Stomach (tissue), 4 donors: ENCODE measurements at regions not wholly inside any gene's neighbourhood (a gene's known extent, or its start where the extent isn't known, plus 50 kb on each side); places are given as distances from the start of the nearest gene placed in this dataset.

Experiments used
- EP300 ChIP-seq: sonication (generic); formaldehyde crosslinking; IDR thresholded peaks from one replicate; pipeline ENCODE4 v1.6.1; 2017; ENCODE audit warnings: antibody characterized with exemption
- POLR2A ChIP-seq, 4 donors: fragments of 450-650 bp; IDR thresholded peaks; one replicate each; pipeline ENCODE4 v1.6.1; 2016; ENCODE audit warnings: antibody characterized with exemption in 4 of 4, control low read depth in 2 of 4, mild to moderate bottlenecking in 1 of 4, moderate library complexity in 1 of 4
- POLR2AphosphoS5 ChIP-seq, 3 donors: sonication (generic); formaldehyde crosslinking; IDR thresholded peaks; one replicate each; pipeline ENCODE4 v1.6.1; 2016; ENCODE audit warnings: antibody characterized with exemption in 3 of 3
- TF ChIP-seq, protein P1 (sequence below), 7 experiments: fragments of 450-650 bp in 4 of 7; fragments of 200-600 bp in 3 of 7; sonication (generic) in 3 of 7; IDR thresholded peaks; one replicate each; pipeline ENCODE4 v1.5.1; 2016 to 2019; ENCODE audit warnings: antibody characterized with exemption in 7 of 7, control low read depth in 2 of 7, mild to moderate bottlenecking in 1 of 7

DNA sequence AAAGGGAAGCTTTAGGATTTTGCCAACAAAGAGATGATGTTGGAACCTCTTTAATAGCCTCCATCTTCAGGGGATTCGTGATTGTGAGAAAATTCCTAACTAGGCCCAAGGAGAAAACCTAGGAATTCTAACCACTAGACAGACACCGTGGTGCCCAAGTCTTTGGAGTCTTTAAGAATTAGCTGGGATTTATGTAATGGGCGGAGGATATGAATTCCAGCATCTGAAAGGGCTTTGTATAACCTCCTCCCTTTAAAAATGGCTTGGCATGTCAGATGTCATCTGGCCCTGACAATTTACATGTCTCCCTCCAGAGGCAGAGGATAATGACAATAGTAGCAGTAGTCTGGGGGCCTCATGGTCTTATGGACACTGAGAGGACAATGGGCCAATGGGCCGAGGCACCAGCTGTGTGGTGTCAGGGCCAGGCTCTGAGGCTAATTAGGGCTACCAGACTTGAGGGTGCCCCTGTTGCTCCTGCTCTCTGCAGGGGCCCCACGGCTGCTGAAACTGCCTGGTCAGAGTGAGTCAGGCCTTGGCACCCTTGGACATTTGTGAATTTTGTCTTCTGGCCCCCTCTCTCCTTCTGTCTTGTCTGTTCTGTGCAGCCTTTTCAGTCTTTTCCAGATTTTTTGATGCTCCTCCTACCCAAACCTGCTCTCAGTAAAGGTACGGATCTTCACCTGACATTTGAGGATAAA, 113.9 kb downstream of the EDN1 start:
- TF ChIP-seq, protein P1, sequence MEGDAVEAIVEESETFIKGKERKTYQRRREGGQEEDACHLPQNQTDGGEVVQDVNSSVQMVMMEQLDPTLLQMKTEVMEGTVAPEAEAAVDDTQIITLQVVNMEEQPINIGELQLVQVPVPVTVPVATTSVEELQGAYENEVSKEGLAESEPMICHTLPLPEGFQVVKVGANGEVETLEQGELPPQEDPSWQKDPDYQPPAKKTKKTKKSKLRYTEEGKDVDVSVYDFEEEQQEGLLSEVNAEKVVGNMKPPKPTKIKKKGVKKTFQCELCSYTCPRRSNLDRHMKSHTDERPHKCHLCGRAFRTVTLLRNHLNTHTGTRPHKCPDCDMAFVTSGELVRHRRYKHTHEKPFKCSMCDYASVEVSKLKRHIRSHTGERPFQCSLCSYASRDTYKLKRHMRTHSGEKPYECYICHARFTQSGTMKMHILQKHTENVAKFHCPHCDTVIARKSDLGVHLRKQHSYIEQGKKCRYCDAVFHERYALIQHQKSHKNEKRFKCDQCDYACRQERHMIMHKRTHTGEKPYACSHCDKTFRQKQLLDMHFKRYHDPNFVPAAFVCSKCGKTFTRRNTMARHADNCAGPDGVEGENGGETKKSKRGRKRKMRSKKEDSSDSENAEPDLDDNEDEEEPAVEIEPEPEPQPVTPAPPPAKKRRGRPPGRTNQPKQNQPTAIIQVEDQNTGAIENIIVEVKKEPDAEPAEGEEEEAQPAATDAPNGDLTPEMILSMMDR (IDR thresholded peaks at IDR 0.05): no peak
- no peak for TF ChIP-seq EP300
- no peak for TF ChIP-seq POLR2AphosphoS5 (IDR thresholded peaks at IDR 0.05)
- no peak for TF ChIP-seq POLR2A (IDR thresholded peaks at IDR 0.05)
